GM18505 (cell line): ENCODE measurements at regions not wholly inside any gene's neighbourhood (a gene's known extent, or its start where the extent isn't known, plus 50 kb on each side); places are given as distances from the start of the nearest gene placed in this dataset.
"Not testable (repeated sequence)": the region's sequence is repeated elsewhere in the genome, so short reads cannot be mapped to it uniquely, and the experiment has no call there.

ENCODE experiments used
- ATAC-seq: cut with Tn5 transposase; IDR thresholded peaks from one replicate; pipeline ENCODE4 v1.9.1; 2021; ENCODE audit not compliant: unreplicated experiment
- POLR2A ChIP-seq: IDR thresholded peaks from 4 replicates; pipeline ENCODE4 v1.6.1; 2011; ENCODE audit warnings: borderline replicate concordance; ENCODE audit not compliant: insufficient read depth, insufficient read length; ENCODE audit errors: extremely low read depth

- no peak for ATAC-seq
- no peak for TF ChIP-seq POLR2A
Observed at GRCh38 chr13:40344270-40345148, 321.9 kb downstream of the FOXO1 start.

GRCh38 chr13:40345149-40345514, 321.3 kb downstream of the FOXO1 start:
- no peak for ATAC-seq
- no peak for TF ChIP-seq POLR2A

- TF ChIP-seq POLR2A = no peak
- ATAC-seq = no peak
Observed at GRCh38 chr13:40345654-40346372, 320.6 kb downstream of the FOXO1 start.

GRCh38 chr13:40346592-40346991, 319.8 kb downstream of the FOXO1 start:
- TF ChIP-seq POLR2A = no peak
- no peak for ATAC-seq

- no peak for ATAC-seq
- TF ChIP-seq POLR2A = no peak
Observed at GRCh38 chr13:40348096-40348679, 318.3 kb downstream of the FOXO1 start.

GRCh38 chr13:40350283-40350992, 316.0 kb downstream of the FOXO1 start:
- TF ChIP-seq POLR2A = no peak
- ATAC-seq = no peak

- no peak for ATAC-seq
Observed at GRCh38 chr13:40351537-40352379, 314.7 kb downstream of the FOXO1 start.

GRCh38 chr13:40352380-40352778, 314.1 kb downstream of the FOXO1 start:
- no peak for ATAC-seq

More at GRCh38 chr13:40351537-40352379, 314.7 kb downstream of the FOXO1 start:
- no peak for TF ChIP-seq POLR2A

GRCh38 chr13:40352802-40353562, 313.5 kb downstream of the FOXO1 start:
- no peak for ATAC-seq
- TF ChIP-seq POLR2A = no peak

More at GRCh38 chr13:40352380-40352778, 314.1 kb downstream of the FOXO1 start:
- no peak for TF ChIP-seq POLR2A

GRCh38 chr13:40355126-40355724, 311.2 kb downstream of the FOXO1 start:
- no peak for TF ChIP-seq POLR2A

GRCh38 chr13:40356011-40356410, 310.4 kb downstream of the FOXO1 start:
- ATAC-seq = no peak
- no peak for TF ChIP-seq POLR2A

More at GRCh38 chr13:40355126-40355724, 311.2 kb downstream of the FOXO1 start:
- no peak for ATAC-seq

- not testable (repeated sequence) for ATAC-seq
Observed at GRCh38 chr13:40356458-40356857, 310.0 kb downstream of the FOXO1 start.
